Astrocyte of the hippocampus (primary cell): ENCODE measurements at regions not wholly inside any gene's neighbourhood (a gene's known extent, or its start where the extent isn't known, plus 50 kb on each side); places are given as distances from the start of the nearest gene placed in this dataset.

Experiments
- DNase-seq: peaks from one replicate; pipeline ENCODE4 v3.0.0; 2011; ENCODE audit warnings: low read depth, low spot score

DNA sequence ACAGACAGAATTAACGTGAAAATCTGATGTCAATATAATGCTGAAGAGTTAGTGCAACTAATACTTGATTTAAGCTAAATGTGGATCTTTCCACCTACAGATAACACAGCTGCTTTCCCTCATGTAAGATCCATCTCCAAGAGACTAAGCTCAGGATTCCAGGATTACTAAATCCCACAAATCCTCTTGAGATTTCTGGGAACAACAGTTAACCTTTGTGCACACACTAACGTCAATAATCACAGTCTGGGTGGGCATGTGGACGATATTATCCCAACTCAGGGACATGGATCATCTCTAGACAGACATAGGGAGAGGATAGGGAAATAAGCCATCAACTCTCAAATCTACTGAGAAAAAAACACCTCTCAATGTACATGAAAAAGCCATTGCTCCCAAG, 432.6 kb downstream of the SATB2 start:
- DNase-seq, result no peak

DNA sequence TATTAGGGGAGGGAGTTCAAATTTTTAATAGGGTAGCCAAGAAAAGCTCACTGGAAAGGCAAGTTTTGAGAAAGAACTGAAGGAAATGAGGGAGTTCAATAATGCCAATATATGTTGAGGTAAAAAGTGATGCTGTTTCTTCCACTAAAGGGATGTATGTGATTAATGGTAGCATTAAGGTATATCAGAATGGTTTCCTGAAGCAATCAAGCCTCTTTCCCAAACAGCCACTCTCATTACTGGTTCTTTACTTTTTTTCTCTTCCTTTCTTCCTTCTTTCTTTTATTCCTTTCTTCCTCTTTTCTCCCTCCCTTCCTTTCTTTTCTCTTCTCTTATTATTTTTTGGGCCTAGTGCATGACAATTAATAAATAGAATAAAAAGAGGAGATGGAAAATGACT, 433.5 kb downstream of the SATB2 start:
- no peak for DNase-seq

GRCh38 chr2:199019898-199020507, 437.7 kb downstream of the SATB2 start:
- peak; percentile 69 for DNase-seq

GRCh38 chr2:199018826-199019225, 438.9 kb downstream of the SATB2 start:
- DNase-seq, result no peak

- no peak for DNase-seq
Measured at GRCh38 chr2:199015072-199015471, 442.7 kb downstream of the SATB2 start.

GRCh38 chr2:199014226-199014625, 443.5 kb downstream of the SATB2 start:
- DNase-seq, result no peak

DNA sequence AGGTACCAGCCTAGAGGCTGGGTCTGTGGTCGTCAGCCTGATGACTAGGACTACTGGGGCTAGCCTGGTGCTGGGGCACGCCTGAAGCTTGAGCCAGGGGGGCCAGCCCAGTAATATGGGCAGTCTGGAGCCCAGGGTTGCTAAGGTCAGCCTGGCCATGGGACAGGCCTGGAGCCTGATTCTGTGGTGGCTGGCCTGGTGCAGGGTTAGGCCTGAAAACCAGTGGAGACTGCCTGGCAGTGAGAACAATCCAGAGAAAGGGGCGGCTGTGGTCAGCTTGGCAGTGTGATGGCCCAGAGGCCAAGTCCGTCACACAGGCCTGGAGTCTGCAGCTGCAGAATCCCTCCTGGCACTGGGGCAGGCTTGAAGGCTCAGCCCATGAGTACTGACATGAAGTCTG, 445.8 kb downstream of the SATB2 start:
- DNase-seq, result no peak

DNA sequence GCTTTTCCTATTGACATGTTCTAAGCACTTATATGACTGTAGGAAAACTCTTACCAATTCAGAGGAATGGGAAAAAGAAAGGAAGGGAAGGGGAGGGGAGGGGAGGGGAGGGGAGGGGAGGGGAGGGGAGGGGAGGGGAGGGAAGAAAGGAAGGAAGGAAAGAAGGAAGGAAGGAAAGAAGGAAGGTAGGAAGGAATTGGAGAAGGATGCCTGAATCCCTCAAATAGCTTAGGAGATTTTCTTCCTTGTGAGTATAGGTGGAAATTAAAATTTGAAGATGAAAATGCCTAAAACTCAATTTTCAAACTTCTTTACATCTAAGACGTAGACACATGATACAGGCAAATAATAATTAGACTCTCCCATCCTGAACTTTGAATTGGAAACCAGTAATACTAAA, 463.1 kb downstream of the SATB2 start:
- DNase-seq, result no peak

GRCh38 chr2:198991431-198991830, 466.3 kb downstream of the SATB2 start:
- no peak for DNase-seq

- no peak for DNase-seq
Measured at GRCh38 chr2:198975779-198976178, 482.0 kb downstream of the SATB2 start.

DNA sequence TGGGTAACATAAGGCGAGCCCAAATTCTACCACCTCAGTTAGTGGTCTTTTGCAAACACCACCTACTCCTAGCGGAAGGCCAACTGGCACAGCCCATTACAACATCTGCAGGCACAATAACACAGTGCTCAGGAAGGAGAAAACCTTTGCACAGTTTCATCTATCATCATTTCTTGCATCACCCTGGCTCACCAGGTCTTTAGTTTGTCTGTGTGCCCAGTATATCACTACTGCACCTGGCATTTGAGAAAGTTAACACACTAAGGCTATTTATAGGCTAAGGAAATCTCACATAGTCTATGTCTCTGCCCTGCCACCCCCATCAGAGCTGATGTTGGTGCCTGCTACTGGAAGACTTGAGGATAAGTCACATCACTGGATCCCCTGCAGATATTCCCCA, 484.0 kb downstream of the SATB2 start:
- DNase-seq, result no peak

- DNase-seq, result no peak
Measured at GRCh38 chr2:198973181-198973580, 484.6 kb downstream of the SATB2 start.

GRCh38 chr2:198968545-198968944, 489.2 kb downstream of the SATB2 start:
- DNase-seq, result no peak

DNA sequence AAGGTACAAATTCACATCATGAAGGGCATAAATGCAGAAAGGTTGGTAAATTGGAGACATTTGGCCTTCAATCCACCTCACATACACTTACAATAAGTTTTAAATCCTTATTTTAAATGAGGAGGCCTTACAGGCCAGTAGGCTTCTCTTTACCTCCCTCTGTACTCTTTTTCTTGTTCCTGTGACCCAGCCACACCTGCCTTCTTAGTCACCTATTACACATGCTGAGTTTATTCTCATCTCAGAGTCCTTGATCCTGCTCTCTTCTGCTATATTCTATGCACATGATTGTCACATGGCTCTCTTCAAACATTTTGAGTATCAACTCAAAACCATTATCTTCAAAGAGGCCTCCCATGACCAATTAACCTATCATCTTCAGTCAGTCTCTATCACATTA, 491.5 kb downstream of the SATB2 start:
- DNase-seq, result no peak

DNA sequence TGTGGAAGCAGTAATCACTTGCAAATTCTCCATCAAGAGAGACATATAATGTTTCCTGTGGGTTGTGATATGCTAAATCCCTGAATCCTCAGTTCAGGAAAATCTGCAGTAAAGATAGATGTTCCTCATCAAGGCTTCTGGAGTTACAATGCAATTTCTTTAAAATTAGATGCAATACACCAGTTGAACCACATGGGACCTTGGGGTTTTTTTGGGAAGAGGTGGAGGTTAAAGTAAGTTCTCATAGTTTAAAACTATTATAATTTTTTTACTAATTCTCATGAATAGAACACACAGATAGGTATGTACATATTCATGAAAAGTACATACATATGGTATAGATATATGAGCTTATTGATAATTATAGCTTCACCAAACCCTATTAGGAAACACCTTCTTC, 496.2 kb downstream of the SATB2 start:
- DNase-seq, result no peak

- peak; percentile 45 for DNase-seq
Measured at GRCh38 chr2:198957181-198957580, 500.6 kb downstream of the SATB2 start.

DNA sequence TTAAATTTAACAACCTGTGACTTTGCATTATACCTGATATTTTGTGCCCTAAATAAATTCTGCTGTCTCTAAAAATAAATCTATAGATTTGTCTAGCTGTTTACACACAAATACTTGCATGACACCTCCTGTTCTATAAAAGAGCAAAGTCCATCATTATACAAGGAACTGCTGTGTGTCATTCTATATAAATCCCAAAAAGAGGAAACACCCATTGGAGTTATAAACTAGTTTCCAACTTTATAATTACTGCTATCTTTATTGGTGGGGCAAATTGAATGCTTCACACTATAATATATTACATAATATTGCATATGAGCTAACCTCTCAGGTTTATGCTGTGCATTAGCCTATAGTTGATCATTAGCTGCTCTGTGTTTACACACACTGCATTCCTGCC, 504.4 kb downstream of the SATB2 start:
- DNase-seq, result no peak

- DNase-seq, result no peak
Measured at GRCh38 chr2:198950803-198951202, 506.9 kb downstream of the SATB2 start.

DNA sequence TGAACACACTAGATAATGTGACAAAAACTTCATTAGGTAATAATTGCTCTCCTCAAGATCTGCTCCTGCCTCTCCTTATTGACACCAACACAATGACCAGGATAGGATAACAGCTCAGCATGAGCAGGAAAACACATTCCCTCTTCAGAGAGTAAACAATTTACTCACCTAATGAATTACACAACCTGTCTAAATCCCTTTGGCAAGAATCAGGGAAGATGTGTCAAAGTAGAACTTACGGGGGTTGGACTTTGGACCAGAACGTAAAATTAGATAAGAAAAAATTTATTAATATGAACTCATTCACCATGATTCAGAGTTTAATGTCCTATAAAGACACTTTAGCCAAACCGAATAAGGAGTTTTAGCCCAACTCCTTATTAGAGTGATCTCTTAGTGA, 512.2 kb downstream of the SATB2 start:
- no peak for DNase-seq

- DNase-seq, result peak; percentile 3
Measured at GRCh38 chr2:198930170-198930569, 527.6 kb downstream of the SATB2 start.

DNA sequence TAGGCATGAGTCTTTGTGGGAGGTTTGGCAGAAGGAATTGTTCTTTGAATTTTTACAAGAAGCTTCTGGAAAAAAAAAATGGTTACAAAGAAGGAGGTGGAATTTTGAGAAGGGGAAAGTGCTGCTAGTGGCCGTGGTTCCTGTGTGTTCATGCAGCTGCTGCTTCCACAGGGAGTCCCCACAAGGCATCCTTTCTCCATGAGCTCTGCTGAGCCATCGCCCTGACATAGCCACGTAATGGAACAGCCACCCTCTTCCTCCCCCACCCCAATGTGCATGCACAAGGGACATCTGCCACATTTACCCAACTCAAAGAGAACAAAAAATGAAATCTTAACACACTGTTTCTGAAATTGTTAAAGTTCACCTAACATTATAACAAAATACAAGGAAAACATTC, 529.7 kb downstream of the SATB2 start:
- DNase-seq, result no peak

GRCh38 chr2:198917926-198918720, 539.6 kb downstream of the SATB2 start:
- no peak for DNase-seq

GRCh38 chr2:198917275-198917674, 540.5 kb downstream of the SATB2 start:
- DNase-seq, result no peak
